ENCODE measurements at regions not wholly inside any gene's neighbourhood (a gene's known extent, or its start where the extent isn't known, plus 50 kb on each side); places are given as distances from the start of the nearest gene placed in this dataset.

- Histone ChIP-seq H2AFZ (ENCODE audit: low read depth) (no peak overlapping the region), H3F3A (replicated peaks; ENCODE audit: insufficient read depth) (no peaks in the 10 kb centered on the region), H3K9ac (no peak overlapping the region), H3K4me3 (ENCODE audit: low read depth in 2 of 2, low read length in 1 of 2) (no peak overlapping the region), H3K9me2 (peaks cover 3% of the 10 kb centered on the region; the same call in 1 of the 2 replicates), H3K4me2 (no peak overlapping the region), H3K27me3 (ENCODE audit: insufficient read depth) (no peaks in the 10 kb centered on the region), H3K9me3 (no peaks in the 10 kb centered on the region), H3K27ac (ENCODE audit: low read depth in 2 of 2, low read length in 1 of 2) (no peak overlapping the region), H3K36me3 (replicated peaks in 1 of 2; ENCODE audit: control insufficient read depth in 1 of 2, insufficient read depth in 2 of 2, low read length in 1 of 2) (no peaks in the 10 kb centered on the region), H3K4me1 (ENCODE audit: control insufficient read depth in 1 of 2, insufficient read depth in 2 of 2, low read depth in 1 of 2, low read length in 1 of 2) (no peaks in the 10 kb centered on the region), H3K79me2 (ENCODE audit: insufficient read depth) (no peaks in the 10 kb centered on the region), H4K20me1 (ENCODE audit: insufficient read depth) (no peaks in the 10 kb centered on the region)
- no peak for DNase-seq
- 43% methylated on average over 2 of the region's 2 CpGs for WGBS (ENCODE audit: low lambda C conversion rate)
- POLR2A ChIA-PET, result no interaction called here
- no peak for TF ChIP-seq MXI1 (IDR thresholded peaks at IDR 0.05; ENCODE audit: low read depth, low read length)
- no peak for TF ChIP-seq FOXJ3 (CRISPR knock-in tag; IDR thresholded peaks at IDR 0.05)
- no peak for TF ChIP-seq PBX3 (IDR thresholded peaks at IDR 0.05)
- CTCF ChIA-PET, result no interaction called here
Observed at GRCh38 chr3:118466795-118467330, 567.8 kb downstream of the IGSF11 start.

DNA sequence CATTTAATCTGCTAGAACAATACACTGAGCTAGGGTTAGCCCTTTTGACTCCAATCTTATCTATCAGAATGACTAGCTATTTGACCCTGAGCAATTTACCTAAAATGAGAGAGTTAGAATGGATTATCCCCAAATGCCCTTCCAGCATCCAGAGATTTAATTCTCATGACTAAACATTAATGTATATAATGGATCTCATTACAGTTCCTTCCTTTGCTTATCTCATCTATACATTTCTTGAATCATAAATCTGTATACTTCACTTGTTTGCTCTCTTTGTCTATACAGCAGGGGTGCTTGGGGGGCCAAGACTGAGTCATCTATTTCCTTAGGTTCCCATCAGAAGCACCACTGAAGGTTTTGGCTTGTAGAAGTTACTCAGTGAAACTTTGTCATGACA lies 565.8 kb downstream of the IGSF11 start:
- H3K79me2 ChIP-seq (ENCODE audit: insufficient read depth), result no peaks in the 10 kb centered on the region

More for the DNA sequence above, 565.8 kb downstream of the IGSF11 start:
- Histone ChIP-seq H3K9ac (no peak overlapping the region), H3K27me3 (ENCODE audit: insufficient read depth) (no peaks in the 10 kb centered on the region), H2AFZ (ENCODE audit: low read depth) (no peak overlapping the region), H3K9me3 (no peaks in the 10 kb centered on the region), H3K36me3 (replicated peaks in 1 of 2; ENCODE audit: control insufficient read depth in 1 of 2, insufficient read depth in 2 of 2, low read length in 1 of 2) (no peaks in the 10 kb centered on the region), H3K27ac (ENCODE audit: low read depth in 2 of 2, low read length in 1 of 2) (no peak overlapping the region), H3K4me2 (no peak overlapping the region), H3F3A (replicated peaks; ENCODE audit: insufficient read depth) (no peaks in the 10 kb centered on the region), H4K20me1 (ENCODE audit: insufficient read depth) (no peaks in the 10 kb centered on the region), H3K4me3 (ENCODE audit: low read depth in 2 of 2, low read length in 1 of 2) (no peak overlapping the region), H3K4me1 (ENCODE audit: control insufficient read depth in 1 of 2, insufficient read depth in 2 of 2, low read depth in 1 of 2, low read length in 1 of 2) (no peaks in the 10 kb centered on the region), H3K9me2 (peaks cover 3% of the 10 kb centered on the region; the same call in 1 of the 2 replicates)
- TF ChIP-seq RCOR1 (IDR thresholded peaks at IDR 0.05; ENCODE audit: low read length), result no peak
- TF ChIP-seq POLR2AphosphoS5 (IDR thresholded peaks at IDR 0.05; ENCODE audit: low read depth, low read length), result no peak
- TF ChIP-seq RAD21 (IDR thresholded peaks at IDR 0.05; ENCODE audit: low read length), result no peak
- TF ChIP-seq TEAD4 (IDR thresholded peaks at IDR 0.05; ENCODE audit: borderline replicate concordance, insufficient read depth), result no peak
- TF ChIP-seq MXI1 (IDR thresholded peaks at IDR 0.05; ENCODE audit: low read depth, low read length), result no peak
- TF ChIP-seq USF1 (IDR thresholded peaks at IDR 0.05; ENCODE audit: borderline replicate concordance, low read depth), result no peak
- TF ChIP-seq PBX3 (IDR thresholded peaks at IDR 0.05), result no peak
- no peak for TF ChIP-seq EP300 (IDR thresholded peaks at IDR 0.05; ENCODE audit: borderline replicate concordance in 1 of 2, low read depth in 1 of 2, low read length in 1 of 2)
- no peak for TF ChIP-seq SMC3 (IDR thresholded peaks at IDR 0.05; ENCODE audit: low read depth, low read length)
- TF ChIP-seq REST (IDR thresholded peaks at IDR 0.05; ENCODE audit: low read depth, low read length), result no peak
- no peak for TF ChIP-seq YY1 (IDR thresholded peaks at IDR 0.05; ENCODE audit: low read depth)
- no peak for TF ChIP-seq MAX (IDR thresholded peaks at IDR 0.05; ENCODE audit: low read depth)
- TF ChIP-seq FOXM1 (IDR thresholded peaks at IDR 0.05; ENCODE audit: low read depth), result no peak
- no peak for TF ChIP-seq ZBTB33 (IDR thresholded peaks at IDR 0.05; ENCODE audit: borderline replicate concordance, low read depth)
- DNase-seq, result no peak
- ChIA-PET CTCF (no interaction called here), POLR2A (no interaction called here)
